ENCODE measurements at regions not wholly inside any gene's neighbourhood (a gene's known extent, or its start where the extent isn't known, plus 50 kb on each side); places are given as distances from the start of the nearest gene placed in this dataset.
A peak's percentile ranks its signal among the peaks of the same experiment; 100 is the strongest.
"Not testable (repeated sequence)": the region's sequence is repeated elsewhere in the genome, so short reads cannot be mapped to it uniquely, and the experiment has no call there.

DNA sequence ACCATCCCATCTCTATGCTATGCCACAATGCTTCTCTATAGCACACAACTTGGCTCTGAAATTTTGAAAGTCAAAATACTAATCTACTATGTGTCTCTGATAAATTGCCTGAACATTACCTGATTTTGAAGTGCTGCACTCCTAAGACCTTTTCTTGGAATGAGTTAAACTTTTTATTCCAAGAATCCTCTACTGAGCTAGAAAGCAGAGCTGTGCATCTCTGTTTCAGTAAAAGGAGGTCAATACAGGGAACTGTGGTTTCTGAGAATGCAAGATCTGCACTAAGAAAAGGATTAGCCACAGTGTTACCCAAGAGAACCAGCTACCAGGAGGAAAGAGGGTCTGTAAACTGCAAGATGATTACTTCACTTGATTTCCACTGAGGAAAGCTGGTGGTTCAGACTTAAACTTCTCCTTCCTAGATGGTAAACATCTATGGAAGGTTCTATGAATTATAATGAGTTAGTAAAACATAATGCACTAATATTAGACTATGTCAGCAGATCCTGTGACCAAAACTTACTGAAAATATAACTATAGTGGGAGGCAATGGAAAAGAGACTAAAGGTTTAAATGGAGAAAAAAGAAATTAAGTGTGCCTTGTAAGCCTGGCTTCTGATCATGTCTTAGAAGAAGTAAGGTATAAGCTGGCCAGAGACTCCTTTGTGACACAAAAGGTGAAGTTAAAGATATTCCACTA lies 588.0 kb upstream of the DEFB115 start:
- DNase-seq; H3K4me1 ChIP-seq (replicated peaks in 1 of 2); H3K27me3 ChIP-seq; H3K4me3 ChIP-seq; intact Hi-C loops (cut with DNase I); H3K9me3 ChIP-seq (replicated peaks in 1 of 3); H3K36me3 ChIP-seq (replicated peaks in 1 of 2); H3K27ac ChIP-seq: not testable (repeated sequence)

DNA sequence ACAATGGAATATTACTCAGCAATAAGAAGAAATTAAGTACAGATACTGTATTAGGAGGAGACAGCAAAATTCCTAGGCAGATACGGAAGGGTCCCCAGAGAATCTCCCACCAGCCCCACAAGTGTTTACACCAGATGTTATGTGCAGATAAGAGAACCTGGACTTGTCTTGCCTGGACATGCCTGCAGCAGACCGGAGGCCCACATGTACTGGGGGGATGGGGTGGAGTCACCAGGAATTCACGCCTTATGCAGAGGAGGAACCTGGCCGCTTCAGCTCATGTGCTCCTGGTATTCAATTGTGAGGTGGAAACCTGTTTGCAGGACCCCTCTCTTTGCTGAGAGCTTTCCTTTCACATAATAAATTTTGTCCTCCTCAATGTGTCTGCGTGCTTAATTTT lies 586.3 kb upstream of the DEFB115 start:
- H3K36me3 ChIP-seq (replicated peaks in 1 of 2); H3K27me3 ChIP-seq; DNase-seq; H3K9me3 ChIP-seq (replicated peaks in 1 of 3); intact Hi-C loops (cut with DNase I); H3K4me3 ChIP-seq; H3K27ac ChIP-seq; H3K4me1 ChIP-seq (replicated peaks in 1 of 2): not testable (repeated sequence)
- WGBS, 4 donors = 68 to 88% (median 72%) methylated on average over 3 to 5 of the region's 5 CpGs

DNA sequence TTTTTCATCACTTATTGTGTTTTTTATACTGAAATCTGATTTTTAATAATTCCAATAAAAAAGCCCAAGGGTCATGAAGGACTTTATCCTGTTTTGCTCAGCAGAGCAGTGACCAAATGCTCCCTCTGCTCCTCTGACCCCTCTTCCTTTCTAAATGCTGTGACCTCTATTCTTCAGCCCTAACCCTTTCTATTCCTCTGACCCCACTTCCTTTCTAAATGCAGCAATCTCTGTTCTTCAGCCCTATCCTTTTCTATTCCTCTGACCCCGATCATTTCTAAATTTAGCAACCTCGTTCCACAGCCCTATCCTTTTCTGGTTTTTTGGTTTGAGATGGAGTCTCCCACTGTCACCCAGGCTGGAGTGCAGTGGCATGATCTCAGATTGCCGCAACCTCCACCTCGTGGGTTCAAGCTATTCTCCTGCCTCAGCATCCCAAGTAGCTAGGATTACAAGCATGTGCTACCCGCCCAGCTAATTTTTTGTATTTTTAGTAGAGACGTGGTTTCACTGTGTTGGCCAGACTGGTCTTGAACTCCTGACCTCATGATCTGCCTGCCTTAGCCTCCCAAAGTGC lies 581.4 kb upstream of the DEFB115 start:
- H3K9me3 ChIP-seq (replicated peaks in 1 of 3); H3K4me3 ChIP-seq; H3K36me3 ChIP-seq (replicated peaks in 1 of 2); DNase-seq; H3K27ac ChIP-seq; H3K4me1 ChIP-seq (replicated peaks in 1 of 2); H3K27me3 ChIP-seq; intact Hi-C loops (cut with DNase I): not testable (repeated sequence)
- WGBS, 4 donors = 54 to 69% (median 64%) methylated on average over 6 of the region's 6 CpGs

DNA sequence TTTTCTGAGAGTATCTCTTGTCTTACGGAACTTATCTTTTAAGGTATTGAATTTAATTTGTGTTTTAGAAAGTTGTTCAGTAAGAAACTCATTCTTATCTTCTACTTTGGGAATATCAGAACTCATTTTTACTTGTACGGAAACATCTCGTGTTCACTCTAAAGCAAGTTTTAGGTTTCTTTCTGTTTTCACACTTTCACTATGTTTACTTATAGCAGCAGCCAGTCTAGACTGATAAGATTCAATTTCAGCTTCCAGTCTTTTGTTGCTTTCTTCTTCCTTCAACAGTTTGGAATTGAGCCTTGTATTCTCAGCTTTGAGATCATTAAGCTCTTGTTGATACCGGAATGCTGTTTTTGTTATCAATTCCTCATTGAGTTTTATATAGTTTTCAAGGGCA lies 575.2 kb upstream of the DEFB115 start:
- H3K4me1 ChIP-seq (replicated peaks in 1 of 2); H3K4me3 ChIP-seq; intact Hi-C loops (cut with DNase I); H3K9me3 ChIP-seq (replicated peaks in 1 of 3); H3K36me3 ChIP-seq (replicated peaks in 1 of 2); H3K27ac ChIP-seq; H3K27me3 ChIP-seq; DNase-seq: not testable (repeated sequence)
- WGBS, 4 donors = 79 to 90% (median 81%) methylated on average over 4 of the region's 4 CpGs

DNA sequence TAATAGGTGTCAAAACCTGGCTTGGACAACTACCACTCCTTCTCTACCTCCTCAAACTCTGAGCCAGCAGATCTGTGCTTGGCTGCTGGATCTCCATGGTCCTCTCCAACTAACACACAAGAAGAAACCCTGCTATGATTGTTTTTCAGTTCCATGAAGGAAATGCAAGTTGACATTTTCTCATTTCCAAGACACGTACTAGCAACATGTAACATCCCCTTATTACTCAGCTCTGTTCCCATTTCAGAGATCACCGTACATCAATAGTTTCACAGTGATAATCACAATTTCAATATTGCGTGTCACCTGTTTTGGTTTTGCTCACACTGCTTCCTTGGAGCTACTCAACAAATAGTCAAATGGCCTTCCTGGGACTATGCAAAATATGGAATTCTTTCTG lies 544.6 kb upstream of the DEFB115 start:
- H3K27me3 ChIP-seq; DNase-seq; H3K4me1 ChIP-seq (replicated peaks in 1 of 2); H3K9me3 ChIP-seq (replicated peaks in 1 of 3); H3K36me3 ChIP-seq (replicated peaks in 1 of 2); intact Hi-C loops (cut with DNase I); H3K27ac ChIP-seq; H3K4me3 ChIP-seq: not testable (repeated sequence)
- WGBS, 4 donors = 70 to 96% (median 82%) methylated on average over 3 of the region's 3 CpGs

DNA sequence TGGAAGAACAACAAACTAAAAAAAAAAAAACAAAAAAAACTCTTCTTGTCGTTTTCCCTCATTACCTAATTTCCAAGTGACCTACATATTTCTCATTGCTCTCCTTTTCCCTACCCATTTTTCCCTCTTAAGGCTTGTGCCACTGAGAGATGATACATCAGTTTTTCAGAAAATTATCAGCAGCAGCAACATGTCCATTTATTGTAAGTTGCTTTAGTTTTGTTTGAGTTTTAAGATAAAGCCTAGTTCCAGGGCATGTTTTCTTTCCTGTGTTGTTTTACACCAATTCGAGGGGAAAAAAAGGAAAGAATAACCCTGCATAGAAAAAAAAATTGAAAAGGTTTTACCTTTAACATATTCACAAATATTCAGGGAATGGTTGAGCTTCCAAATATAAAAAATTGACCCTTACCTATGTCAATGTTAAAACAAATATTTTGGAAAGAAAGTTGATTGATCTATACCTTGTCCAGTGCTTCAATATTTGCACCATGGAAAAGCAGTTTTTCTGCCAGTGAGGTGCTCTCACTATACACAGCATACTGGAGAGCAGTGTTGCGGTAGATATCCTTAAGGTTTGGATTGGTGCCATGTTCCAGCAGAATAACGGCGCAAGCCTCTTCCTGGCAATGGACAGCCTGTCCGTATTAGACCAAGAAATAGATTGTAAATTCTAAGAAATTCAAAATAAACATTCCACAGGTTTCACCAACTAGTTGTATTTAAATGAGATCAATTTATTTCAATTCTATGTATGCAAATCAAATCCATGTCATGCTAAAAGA lies 537.9 kb upstream of the DEFB115 start:
- H3K27me3 ChIP-seq; H3K9me3 ChIP-seq (replicated peaks in 1 of 3); intact Hi-C loops (cut with DNase I); H3K27ac ChIP-seq; H3K36me3 ChIP-seq (replicated peaks in 1 of 2); H3K4me1 ChIP-seq (replicated peaks in 1 of 2); H3K4me3 ChIP-seq; DNase-seq: not testable (repeated sequence)
- WGBS, 4 donors = 55 to 65% (median 63%) methylated on average over 6 of the region's 6 CpGs

DNA sequence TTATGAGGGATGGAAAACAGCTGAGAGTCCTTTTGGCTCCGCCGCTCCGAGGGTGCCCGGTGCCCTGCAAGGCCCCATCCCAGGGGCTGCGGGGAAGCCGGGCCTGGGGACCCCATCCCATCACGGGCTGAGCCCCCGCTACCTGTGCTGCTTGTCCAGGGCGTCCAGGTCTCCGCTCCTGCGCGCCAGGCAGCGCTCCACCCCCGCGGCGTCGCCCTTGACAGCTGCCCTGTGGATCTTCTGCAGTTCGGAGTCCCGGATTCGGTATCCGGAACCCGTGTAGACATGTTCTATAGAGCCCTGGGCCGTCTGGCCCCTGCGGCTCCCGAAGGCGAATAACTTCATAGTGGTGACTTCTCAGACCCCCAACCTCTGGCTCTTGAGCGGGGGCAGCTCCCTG lies 534.0 kb upstream of the DEFB115 start:
- H3K27me3 ChIP-seq; H3K36me3 ChIP-seq (replicated peaks in 1 of 2); intact Hi-C loops (cut with DNase I); H3K4me1 ChIP-seq (replicated peaks in 1 of 2); H3K27ac ChIP-seq; H3K9me3 ChIP-seq (replicated peaks in 1 of 3): not testable (repeated sequence)
- WGBS, 4 donors = 9 to 88% (median 30%) methylated on average over 4 to 24 of the region's 27 CpGs
- DNase-seq = peak in 2 of 7 donors; percentile 10 to 49
- peak overlapping the region in 2 of 4 donors; percentile 15 to 16 for H3K4me3 ChIP-seq

All from adrenal gland (tissue), 9 donors.